ENCODE measurements at regions not wholly inside any gene's neighbourhood (a gene's known extent, or its start where the extent isn't known, plus 50 kb on each side); places are given as distances from the start of the nearest gene placed in this dataset.

- WGBS, 2 donors, result 73% methylated on average over 2 of the region's 2 CpGs
- H3K4me3 ChIP-seq (ENCODE audit: low read depth, poor library complexity, severe bottlenecking), result no peak overlapping the region
- intact Hi-C loops (cut with DNase I; ENCODE audit: low total_unique reads), result no loop called here
- DNase-seq (ENCODE audit: low spot score in 2 of 2), result no peak
- TF ChIP-seq CTCF (IDR thresholded peaks at IDR 0.05), result no peak
- no peak for TF ChIP-seq POLR2A (IDR thresholded peaks at IDR 0.05)
These were observed 296.3 kb downstream of the PTBP2 start for GRCh38 chr1:97017895-97018294.
